Mammary epithelial cell (primary cell): ENCODE measurements at regions not wholly inside any gene's neighbourhood (a gene's known extent, or its start where the extent isn't known, plus 50 kb on each side); places are given as distances from the start of the nearest gene placed in this dataset.

Experiments
- EZH2 ChIP-seq: IDR thresholded peaks from 2 replicates; pipeline ENCODE4 v1.6.1; 2012; ENCODE audit warnings: low read length, inconsistent platforms, borderline replicate concordance
- TF ChIP-seq, protein P1 (sequence below), 2 donors: IDR thresholded peaks in 1 of 2; conservative IDR thresholded peaks in 1 of 2; 2 replicates each; pipeline ENCODE4 v1.5.1; 2011 to 2012; ENCODE audit warnings: inconsistent platforms in 2 of 2, low read length in 2 of 2, mild to moderate bottlenecking in 2 of 2, control low read depth in 1 of 2, low read depth in 1 of 2; ENCODE audit not compliant: insufficient read depth in 1 of 2; ENCODE audit errors: extremely low read depth in 1 of 2

DNA sequence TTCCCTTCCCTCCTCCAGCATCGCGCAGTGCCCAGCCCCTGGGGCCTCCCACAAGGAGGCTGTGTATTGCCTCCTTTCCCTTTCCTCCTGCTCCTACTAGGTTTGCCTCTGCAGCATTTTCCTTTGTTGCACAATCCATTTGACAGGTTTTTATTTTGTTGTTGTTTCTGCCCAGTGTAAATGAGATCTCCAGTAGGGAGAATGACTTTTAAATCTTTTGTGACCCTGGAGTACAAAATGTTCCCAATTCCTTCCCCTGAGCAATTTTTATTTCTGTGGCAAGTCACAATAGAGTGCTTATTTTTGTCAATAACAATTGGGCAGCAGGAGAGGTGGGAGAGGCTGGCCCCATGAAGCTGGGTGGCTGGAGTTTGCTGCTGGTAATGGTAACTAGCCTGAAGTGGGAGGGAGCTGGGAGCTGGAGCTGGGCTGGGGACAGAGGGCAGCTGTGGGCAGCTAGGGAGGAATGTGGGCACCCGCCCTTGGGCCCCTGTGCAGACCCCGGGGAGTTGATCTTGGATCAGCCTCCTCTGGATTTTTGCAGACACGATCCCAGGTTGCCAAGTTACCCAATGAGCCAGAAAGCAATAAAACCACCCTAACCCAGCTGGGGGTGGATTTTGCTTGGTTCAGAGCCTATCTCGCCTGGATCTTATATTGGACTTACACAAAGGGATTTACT lies 160.1 kb downstream of the KTN1 start:
- TF ChIP-seq, protein P1, sequence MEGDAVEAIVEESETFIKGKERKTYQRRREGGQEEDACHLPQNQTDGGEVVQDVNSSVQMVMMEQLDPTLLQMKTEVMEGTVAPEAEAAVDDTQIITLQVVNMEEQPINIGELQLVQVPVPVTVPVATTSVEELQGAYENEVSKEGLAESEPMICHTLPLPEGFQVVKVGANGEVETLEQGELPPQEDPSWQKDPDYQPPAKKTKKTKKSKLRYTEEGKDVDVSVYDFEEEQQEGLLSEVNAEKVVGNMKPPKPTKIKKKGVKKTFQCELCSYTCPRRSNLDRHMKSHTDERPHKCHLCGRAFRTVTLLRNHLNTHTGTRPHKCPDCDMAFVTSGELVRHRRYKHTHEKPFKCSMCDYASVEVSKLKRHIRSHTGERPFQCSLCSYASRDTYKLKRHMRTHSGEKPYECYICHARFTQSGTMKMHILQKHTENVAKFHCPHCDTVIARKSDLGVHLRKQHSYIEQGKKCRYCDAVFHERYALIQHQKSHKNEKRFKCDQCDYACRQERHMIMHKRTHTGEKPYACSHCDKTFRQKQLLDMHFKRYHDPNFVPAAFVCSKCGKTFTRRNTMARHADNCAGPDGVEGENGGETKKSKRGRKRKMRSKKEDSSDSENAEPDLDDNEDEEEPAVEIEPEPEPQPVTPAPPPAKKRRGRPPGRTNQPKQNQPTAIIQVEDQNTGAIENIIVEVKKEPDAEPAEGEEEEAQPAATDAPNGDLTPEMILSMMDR (conservative IDR thresholded peaks at IDR 0.05 in 1 of 2, IDR thresholded peaks at IDR 0.05 in 1 of 2; ENCODE audit: extremely low read depth in 1 of 2, insufficient read depth in 1 of 2, low read depth in 1 of 2, low read length in 2 of 2) = no peak
- no peak for TF ChIP-seq EZH2
